ENCODE measurements at regions not wholly inside any gene's neighbourhood (a gene's known extent, or its start where the extent isn't known, plus 50 kb on each side); places are given as distances from the start of the nearest gene placed in this dataset.

DNA sequence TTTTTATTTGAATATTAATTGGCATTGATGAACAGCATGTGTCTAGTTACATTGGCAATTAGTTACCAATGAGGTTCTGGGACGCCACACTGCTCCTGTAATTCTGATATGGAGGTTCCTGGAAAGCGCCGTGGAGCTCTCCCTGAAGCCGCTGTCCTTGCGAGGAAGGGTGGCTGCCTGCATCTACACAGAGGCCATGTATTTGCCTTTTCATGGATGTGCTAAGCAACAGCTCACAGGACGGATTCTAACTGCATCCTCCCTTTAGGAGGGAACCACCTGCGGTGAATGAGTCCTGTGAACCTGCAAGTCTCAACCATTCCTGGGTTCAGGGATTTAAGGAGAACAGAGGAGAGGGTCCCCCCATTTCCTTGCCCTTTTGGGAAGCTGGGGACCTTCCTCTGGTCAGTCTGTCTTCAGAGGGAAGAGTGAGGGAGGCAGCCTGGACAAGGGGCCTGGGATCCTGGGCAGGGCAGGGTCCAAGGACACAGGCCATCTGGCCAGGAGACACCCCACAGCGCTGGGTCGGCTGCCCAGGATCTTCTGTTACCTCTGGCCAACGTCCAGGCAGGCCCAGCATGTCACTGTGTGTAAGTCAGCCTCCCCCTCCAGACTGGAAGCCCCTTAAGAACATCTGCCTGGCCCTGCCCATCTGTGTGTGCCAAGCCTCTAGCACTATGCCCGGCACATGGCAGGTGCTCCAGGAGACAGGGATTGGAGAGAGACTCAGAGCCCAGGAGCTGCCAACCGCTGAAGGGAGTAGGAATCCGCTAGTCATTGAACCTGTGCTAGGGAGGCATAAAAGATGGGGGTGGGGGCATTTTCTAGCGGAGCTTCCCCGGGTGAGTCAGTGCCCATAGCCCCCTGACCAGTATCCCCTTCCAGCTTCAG is 314.1 kb upstream of the TNRC6C start:
- ChIA-PET CTCF (interaction anchor here (0.9 to 1.3 kb wide), 2 partner anchors 9 to 368 kb away, joined by 3 read pairs; no protein-coding TSS in a partner anchor), POLR2A (no interaction called here)
- DNase-seq (ENCODE audit: extremely low spot score): no peak
- TF ChIP-seq CTCF (IDR thresholded peaks at IDR 0.05; ENCODE audit: control extremely low read depth, extremely low read depth, low read depth, missing control alignments): no peak

- no peak for DNase-seq (ENCODE audit: extremely low spot score)
- no peak for TF ChIP-seq CTCF (IDR thresholded peaks at IDR 0.05; ENCODE audit: control extremely low read depth, extremely low read depth, low read depth, missing control alignments)
- POLR2A ChIA-PET: no interaction called here
- CTCF ChIA-PET: interaction anchor here (0.9 to 1.8 kb wide), 3 partner anchors 12 to 368 kb away, joined by 3 to 4 read pairs (median 3); no protein-coding TSS in a partner anchor
These were observed 313.1 kb upstream of the TNRC6C start for GRCh38 chr17:77645072-77646045.

DNA sequence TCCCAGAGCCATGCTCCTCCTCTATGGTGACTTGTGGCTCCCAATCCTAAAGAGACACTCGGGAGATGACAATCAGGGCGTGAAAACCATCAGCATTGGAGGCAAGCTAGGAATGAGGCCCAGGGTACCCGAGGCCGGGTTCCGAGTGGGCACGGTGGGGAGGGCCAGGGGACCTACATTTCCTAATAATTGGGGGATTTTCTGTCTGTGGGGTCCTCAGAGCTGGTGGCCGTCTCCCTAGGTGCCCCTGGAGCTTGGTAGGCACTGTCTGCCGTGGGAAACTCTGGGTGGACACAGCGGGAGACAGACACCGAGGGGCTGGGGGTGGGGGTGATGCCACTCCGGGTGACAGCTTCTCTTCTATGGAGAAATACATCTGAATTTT is 312.5 kb upstream of the TNRC6C start:
- ChIA-PET CTCF (interaction anchor here (1.5 to 1.8 kb wide), 2 partner anchors 12 to 18 kb away, joined by 3 to 4 read pairs; no protein-coding TSS in a partner anchor), POLR2A (no interaction called here)
- no peak for TF ChIP-seq CTCF (IDR thresholded peaks at IDR 0.05; ENCODE audit: control extremely low read depth, extremely low read depth, low read depth, missing control alignments)
- no peak for DNase-seq (ENCODE audit: extremely low spot score)

- DNase-seq (ENCODE audit: extremely low spot score): no peak
- POLR2A ChIA-PET: no interaction called here
- no peak for TF ChIP-seq CTCF (IDR thresholded peaks at IDR 0.05; ENCODE audit: control extremely low read depth, extremely low read depth, low read depth, missing control alignments)
- CTCF ChIA-PET: interaction anchor here (1.8 kb wide), 1 partner anchor 14 kb away, joined by 4 read pairs; no protein-coding TSS in a partner anchor
These were observed 311.0 kb upstream of the TNRC6C start for GRCh38 chr17:77647531-77647930.

DNA sequence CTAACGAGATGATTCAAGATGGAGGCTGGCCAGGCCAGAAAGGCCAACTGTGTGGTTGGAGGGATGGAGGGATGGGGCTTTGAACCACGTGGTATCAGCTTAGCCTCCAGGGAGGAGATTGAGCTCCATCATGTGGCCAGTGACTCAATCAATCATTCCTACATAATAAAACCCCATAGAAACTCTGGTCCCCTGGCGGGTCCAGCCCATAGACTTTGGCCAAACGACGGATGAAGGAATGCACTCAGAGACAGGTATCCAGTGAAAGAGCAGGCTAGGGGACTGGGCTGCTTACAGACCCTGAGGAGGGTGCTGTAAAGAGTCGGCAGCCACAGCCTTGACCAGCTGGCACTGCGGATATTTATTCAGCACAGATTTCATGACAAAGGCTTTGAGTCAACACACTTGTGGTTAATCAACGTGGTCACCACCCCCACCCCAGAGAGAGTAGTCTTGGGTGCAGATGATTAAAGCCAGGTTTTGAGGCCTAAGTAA is 308.7 kb upstream of the TNRC6C start:
- POLR2A ChIA-PET: no interaction called here
- TF ChIP-seq CTCF (IDR thresholded peaks at IDR 0.05; ENCODE audit: control extremely low read depth, extremely low read depth, low read depth, missing control alignments): no peak
- DNase-seq (ENCODE audit: extremely low spot score): no peak
- CTCF ChIA-PET: interaction anchor here (1.7 to 2.0 kb wide), 2 partner anchors 9 to 15 kb away, joined by 6 read pairs; no protein-coding TSS in a partner anchor

DNA sequence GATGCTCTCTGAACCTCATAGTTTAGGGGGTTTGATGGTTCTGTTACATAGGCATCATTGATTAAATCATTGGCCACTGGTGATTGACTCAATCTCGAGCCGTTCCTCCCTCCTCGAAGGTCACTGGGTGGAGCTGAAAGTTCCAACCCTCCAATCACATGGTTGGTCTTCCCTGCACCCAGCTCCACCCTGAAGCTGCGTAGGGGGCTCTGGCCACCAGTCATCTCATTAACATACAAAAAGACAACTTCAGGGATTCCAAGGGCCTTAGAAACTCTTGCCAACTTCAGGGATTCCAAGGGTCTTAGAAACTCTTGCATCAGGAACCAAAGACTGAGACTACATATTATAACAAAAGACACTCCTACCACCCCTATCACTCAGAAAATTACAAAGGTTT is 306.5 kb upstream of the TNRC6C start:
- ChIA-PET CTCF (interaction anchor here (1.0 kb wide), 1 partner anchor 25 kb away, joined by 3 read pairs; no protein-coding TSS in a partner anchor), POLR2A (no interaction called here)
- no peak for DNase-seq (ENCODE audit: extremely low spot score)
- no peak for TF ChIP-seq CTCF (IDR thresholded peaks at IDR 0.05; ENCODE audit: control extremely low read depth, extremely low read depth, low read depth, missing control alignments)
